ELF-1 (cell line): ENCODE measurements at regions not wholly inside any gene's neighbourhood (a gene's known extent, or its start where the extent isn't known, plus 50 kb on each side); places are given as distances from the start of the nearest gene placed in this dataset.
A peak's percentile ranks its signal among the peaks of the same experiment; 100 is the strongest.

Experiments used
- DNase-seq: peaks from one replicate; pipeline ENCODE4 v3.0.0-alpha.2; 2016; ENCODE audit warnings: low read depth, low spot score

DNA sequence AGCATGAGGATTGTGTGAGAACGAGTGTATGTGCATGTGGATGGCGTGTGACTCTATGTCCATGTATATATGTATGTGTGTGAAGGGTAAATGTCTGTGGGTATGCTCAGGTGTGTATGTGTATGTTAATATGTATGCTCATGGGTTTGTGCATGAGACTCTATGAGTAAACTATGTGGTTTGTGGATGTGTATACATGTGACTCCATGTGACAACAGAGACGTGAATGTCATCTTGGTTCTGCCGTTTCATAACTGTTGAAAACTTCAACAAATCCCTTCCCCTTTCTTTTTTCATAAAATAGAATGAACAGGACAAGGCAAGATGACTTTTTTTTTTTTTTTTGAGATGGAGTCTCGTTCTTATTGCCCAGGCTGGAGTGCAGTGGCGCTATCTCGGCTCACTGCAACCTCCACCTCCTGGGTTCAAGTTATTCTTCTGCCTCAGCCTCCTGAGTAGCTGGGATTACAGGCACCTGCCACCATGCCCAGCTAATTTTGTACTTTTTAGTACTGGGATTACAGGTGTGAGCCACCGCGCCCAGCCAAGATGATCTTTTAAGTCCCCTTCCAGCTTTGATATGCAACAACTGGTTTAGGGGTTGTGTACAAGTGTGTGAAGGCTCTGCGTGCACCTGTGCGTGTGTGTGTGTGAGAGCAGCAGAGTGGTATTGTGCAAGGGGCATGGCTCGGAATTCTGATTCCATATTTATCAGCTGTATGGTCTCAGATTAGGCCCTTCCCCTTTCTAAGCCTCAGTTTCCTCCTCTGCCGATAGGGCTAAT, 106.3 kb downstream of the EBNA1BP2 start:
- DNase-seq, result no peak

GRCh38 chr1:43065191-43065590, 106.5 kb upstream of the SLC2A1 start:
- no peak for DNase-seq

- DNase-seq, result no peak
Observed at GRCh38 chr1:43063394-43064219, 104.9 kb upstream of the SLC2A1 start.

- DNase-seq, result no peak
Observed at GRCh38 chr1:43062527-43063095, 103.9 kb upstream of the SLC2A1 start.

DNA sequence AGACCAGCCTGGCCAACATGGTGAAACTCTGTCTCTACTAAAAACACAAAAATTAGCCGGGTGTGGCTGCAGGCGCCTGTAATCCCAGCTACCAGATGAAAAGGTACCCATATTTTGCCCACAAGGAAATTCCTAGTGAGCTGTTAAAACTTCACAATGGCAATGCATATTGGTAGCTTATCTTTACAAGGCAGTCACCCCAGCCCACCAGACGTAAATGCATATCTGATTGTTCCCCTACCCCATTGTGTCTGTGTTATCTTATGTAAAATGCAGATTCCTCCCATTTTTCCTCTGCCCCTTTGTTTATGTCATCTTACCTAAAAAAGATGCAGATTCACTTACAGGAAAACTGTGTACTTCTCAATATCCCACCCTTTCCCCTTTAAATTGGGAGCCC, 103.1 kb upstream of the SLC2A1 start:
- DNase-seq, result no peak

GRCh38 chr1:43059640-43060574, 101.2 kb upstream of the SLC2A1 start:
- no peak for DNase-seq

GRCh38 chr1:43058545-43059360, 100.1 kb upstream of the SLC2A1 start:
- DNase-seq, result peak; percentile 67

DNA sequence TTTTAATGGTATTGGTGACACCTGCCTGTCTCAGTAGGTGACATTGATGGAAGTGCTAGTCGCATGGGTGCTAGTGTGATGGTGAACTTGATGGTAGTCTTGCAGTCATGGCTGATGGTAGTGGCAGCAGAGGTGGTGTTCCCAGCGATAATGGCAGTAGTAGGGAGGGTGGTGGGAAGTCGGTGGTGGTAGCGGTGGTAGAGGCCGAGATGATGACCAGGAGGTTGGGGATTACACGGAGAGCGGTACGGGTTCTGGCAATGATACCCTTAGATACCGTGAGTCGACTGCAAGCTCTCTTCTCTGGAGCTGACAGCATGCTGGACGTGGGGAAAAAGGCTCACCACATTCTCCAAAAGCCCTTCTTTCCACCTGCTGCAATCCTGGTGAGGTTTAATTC, 99.4 kb upstream of the SLC2A1 start:
- DNase-seq, result no peak

GRCh38 chr1:43057567-43057966, 98.9 kb upstream of the SLC2A1 start:
- DNase-seq, result no peak

GRCh38 chr1:43056981-43057391, 98.3 kb upstream of the SLC2A1 start:
- DNase-seq, result no peak

GRCh38 chr1:43056460-43056859, 97.8 kb upstream of the SLC2A1 start:
- DNase-seq, result no peak

DNA sequence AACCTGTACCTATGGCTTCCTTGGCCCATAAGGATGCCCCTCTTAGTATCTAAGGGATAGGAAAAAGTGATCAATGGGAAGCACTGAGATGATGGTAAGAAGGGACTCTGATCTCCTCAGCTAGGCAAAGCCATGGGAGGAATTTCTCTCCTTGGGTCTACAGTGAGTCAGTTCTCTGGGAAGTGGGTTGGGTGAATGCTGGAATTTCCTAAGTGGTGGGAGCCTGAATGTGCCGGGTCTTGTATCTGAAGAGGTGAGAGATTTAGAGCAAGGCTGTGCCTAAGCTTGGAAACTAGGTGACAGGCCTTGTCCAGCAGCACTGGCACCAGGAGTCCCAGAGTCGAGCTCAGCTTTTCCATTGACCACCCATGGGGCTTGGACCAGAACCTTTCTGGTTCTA, 96.3 kb upstream of the SLC2A1 start:
- peak; percentile 65 for DNase-seq

- DNase-seq, result peak; percentile 71
Observed at GRCh38 chr1:43052786-43053439, 94.2 kb upstream of the SLC2A1 start.

DNA sequence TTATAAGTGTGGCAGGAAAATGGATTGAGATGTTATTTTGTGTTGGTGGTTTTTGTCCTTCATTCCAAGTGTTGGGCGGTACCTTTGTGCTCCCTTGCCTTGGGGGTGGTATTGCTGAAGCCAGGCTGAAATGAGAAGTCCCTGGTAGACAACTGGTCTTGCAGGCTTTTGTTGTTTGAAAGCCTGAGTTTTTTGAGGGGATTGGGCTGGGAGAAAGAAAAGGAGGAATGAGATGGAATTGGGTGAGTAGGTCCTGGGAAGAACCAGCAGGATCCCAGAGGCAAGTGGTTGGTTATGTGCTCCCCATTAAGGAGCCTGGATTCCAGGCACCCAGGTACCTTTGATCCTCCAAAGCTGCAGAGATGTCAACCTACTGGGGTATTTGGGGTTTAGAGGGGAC, 93.7 kb upstream of the SLC2A1 start:
- peak; percentile 73 for DNase-seq

- peak; percentile 67 for DNase-seq
Observed at GRCh38 chr1:43049481-43049880, 90.8 kb upstream of the SLC2A1 start.

DNA sequence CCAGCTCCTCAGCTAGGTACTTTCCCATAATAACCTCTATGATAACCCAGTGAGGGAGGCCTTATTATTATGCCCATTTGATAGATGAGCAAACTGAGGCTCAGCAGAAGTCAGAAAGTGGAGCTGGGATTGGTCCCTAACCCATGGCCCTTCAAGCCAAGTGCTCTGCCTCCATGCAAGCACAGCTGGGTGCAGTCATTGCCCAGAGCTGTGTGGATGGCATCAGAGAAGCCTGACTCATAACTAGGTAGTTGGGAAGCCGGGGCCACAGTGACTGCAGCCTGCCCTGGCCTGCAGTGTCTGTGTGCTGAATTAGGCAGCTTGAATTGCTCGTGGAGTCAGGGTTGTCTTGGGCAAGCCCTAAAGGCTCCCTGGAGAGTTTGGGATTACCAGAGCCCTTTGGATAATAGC, 89.9 kb upstream of the SLC2A1 start:
- DNase-seq, result peak; percentile 34

GRCh38 chr1:43047135-43047534, 88.5 kb upstream of the SLC2A1 start:
- DNase-seq, result no peak

DNA sequence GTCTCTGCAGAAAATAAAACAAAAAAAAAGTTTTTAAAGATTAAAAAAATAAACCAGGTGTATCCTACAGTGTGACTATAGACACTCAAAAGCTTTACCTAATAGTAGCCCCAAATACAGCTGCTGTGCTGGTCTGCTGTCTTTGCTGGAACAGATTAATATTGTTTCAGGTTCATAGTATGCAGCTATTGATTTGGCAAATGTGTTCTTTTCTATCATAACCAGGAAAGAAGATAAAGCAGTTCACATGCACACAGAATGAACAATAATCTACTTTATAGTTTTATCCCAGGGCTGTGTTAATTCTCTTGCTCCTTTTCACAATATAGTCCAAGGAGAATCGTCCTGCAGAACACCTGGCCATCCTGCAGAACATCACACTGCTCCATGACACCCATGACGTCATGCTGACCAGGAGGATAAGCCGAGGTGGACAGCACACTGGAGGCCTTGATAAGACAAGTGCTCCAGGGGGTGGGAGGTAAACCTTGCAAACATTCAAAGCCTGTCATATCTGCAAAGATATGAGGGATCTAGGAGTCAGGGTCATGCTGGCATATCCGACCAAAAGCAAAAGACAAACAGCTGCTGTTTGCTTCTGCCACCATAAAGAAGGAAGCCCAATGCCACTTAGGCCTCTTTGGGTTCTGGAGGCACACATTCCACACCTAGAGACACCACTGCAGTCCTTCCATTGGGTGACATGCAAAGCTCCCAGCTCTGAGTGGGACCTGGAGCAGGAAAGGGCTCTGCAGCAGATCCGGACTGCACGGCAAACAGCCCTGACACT, 86.1 kb upstream of the SLC2A1 start:
- DNase-seq, result no peak

DNA sequence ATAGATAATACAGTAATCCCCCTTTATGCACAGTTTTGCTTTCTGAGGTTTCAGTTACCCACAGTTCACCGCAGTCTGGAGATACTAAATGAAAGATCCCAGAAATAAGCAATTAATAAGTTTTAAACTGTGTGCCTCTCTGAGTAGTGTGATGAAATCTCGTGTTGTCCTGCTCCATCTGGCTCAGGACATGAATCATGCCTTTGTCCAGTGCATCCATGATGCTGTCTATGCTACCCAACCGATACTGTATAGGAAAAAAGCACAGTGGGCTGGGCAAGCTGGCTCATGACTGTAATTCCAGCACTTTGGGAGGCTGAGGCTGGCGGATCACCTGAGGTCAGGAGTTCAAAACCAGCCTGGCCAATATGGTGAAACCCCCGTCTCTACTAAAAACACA, 85.0 kb upstream of the SLC2A1 start:
- DNase-seq, result no peak
